B cell (primary cell): ENCODE measurements at regions not wholly inside any gene's neighbourhood (a gene's known extent, or its start where the extent isn't known, plus 50 kb on each side); places are given as distances from the start of the nearest gene placed in this dataset.

Source experiments
- ATAC-seq: fragments of 200-7000 bp; cut with Tn5 transposase; one replicate; pipeline ENCODE4 v1.10.0; 2021; ENCODE audit warnings: low read depth, mild to moderate bottlenecking, moderate number of reproducible peaks, moderate library complexity
- CTCF ChIA-PET: fragments of 350-600 bp; sonication (Branson Sonifier 250); formaldehyde crosslinking; loops from one replicate; lab custom pipeline; 2021; ENCODE audit warnings: antibody characterized with exemption, inconsistent platforms; lab: Charles Lee
- POLR2A ChIA-PET: fragments of 350-600 bp; sonication (Branson Sonifier 250); formaldehyde crosslinking; loops from one replicate; lab custom pipeline; 2021; ENCODE audit warnings: antibody characterized with exemption; lab: Charles Lee
- DNase-seq: peaks from one replicate; pipeline ENCODE4 v3.0.0; 2013
- H2AFZ ChIP-seq: 2 replicates; pipeline ENCODE4 v1.6.1; 2012; ENCODE audit warnings: mild to moderate bottlenecking, low read depth, low read length; ENCODE audit not compliant: insufficient read depth, poor library complexity, severe bottlenecking
- H3K27ac ChIP-seq, 2 donors: 1 replicate in 1 of 2; 2 replicates in 1 of 2; pipeline ENCODE4 v1.5.1; 2012 to 2013; ENCODE audit warnings: low read length in 2 of 2, mild to moderate bottlenecking in 2 of 2, moderate library complexity in 1 of 2
- H3K27me3 ChIP-seq, 4 experiments: fragments of 200-600 bp in 1 of 4; sonication (generic) in 1 of 4; replicated peaks in 1 of 4; 1 replicate in 2 of 4; 2 replicates in 2 of 4; pipeline versions ENCODE4 v1.6.1 to v1.7.0; 2013 to 2016; ENCODE audit warnings: low read length in 3 of 4, mild to moderate bottlenecking in 2 of 4, mixed read lengths in 1 of 4, moderate library complexity in 1 of 4; ENCODE audit not compliant: insufficient read depth in 4 of 4, control insufficient read depth in 3 of 4; ENCODE audit errors: control extremely low read depth in 1 of 4
- H3K36me3 ChIP-seq, 2 experiments: replicated peaks in 1 of 2; 1 replicate in 1 of 2; 2 replicates in 1 of 2; pipeline versions ENCODE4 v1.6.1 to v1.7.1; 2013; ENCODE audit warnings: low read length in 1 of 2; ENCODE audit not compliant: insufficient read depth in 2 of 2, control insufficient read depth in 1 of 2; ENCODE audit errors: control extremely low read depth in 1 of 2, extremely low read depth in 1 of 2
- H3K4me1 ChIP-seq, 2 donors: fragments of 200-600 bp in 1 of 2; sonication (generic) in 1 of 2; 1 replicate in 1 of 2; 2 replicates in 1 of 2; pipeline versions ENCODE4 v1.5.1 to v1.6.1; 2013 to 2017; ENCODE audit warnings: low read length in 2 of 2; ENCODE audit not compliant: control insufficient read depth in 2 of 2, insufficient read depth in 2 of 2
- H3K4me2 ChIP-seq: replicated peaks from 2 replicates; pipeline ENCODE3; 2012; ENCODE audit warnings: mild to moderate bottlenecking, low read depth, low read length; ENCODE audit not compliant: poor library complexity, severe bottlenecking
- H3K4me3 ChIP-seq, 5 experiments: fragments of 200-600 bp in 1 of 5; sonication (generic) in 1 of 5; 1 replicate in 3 of 5; 2 replicates in 2 of 5; pipeline versions ENCODE4 v1.5.1 to v1.7.0; 2011 to 2016; ENCODE audit warnings: low read length in 4 of 5, mild to moderate bottlenecking in 4 of 5, low read depth in 2 of 5, control low read depth in 1 of 5, moderate library complexity in 1 of 5; ENCODE audit not compliant: insufficient read depth in 1 of 5; ENCODE audit errors: control extremely low read depth in 1 of 5, extremely low read depth in 1 of 5
- H3K79me2 ChIP-seq: fragments of 200-600 bp; sonication (generic); one replicate; pipeline ENCODE4 v1.6.0; 2016; ENCODE audit warnings: low read length; ENCODE audit not compliant: control insufficient read depth, insufficient read depth
- H3K9ac ChIP-seq: fragments of 200-600 bp; sonication (generic); 2 replicates; pipeline ENCODE4 v1.6.1; 2017; ENCODE audit warnings: mild to moderate bottlenecking, low read length, moderate library complexity
- H3K9me3 ChIP-seq, 3 donors: one replicate each; pipeline versions ENCODE4 v1.6.1 to v1.7.1; 2013; ENCODE audit warnings: low read length in 2 of 3; ENCODE audit not compliant: control insufficient read depth in 2 of 3, insufficient read depth in 1 of 3; ENCODE audit errors: control extremely low read depth in 1 of 3
- H4K20me1 ChIP-seq: 2 replicates; pipeline ENCODE4 v1.6.0; 2012; ENCODE audit warnings: mild to moderate bottlenecking, low read length; ENCODE audit not compliant: insufficient read depth, control insufficient read depth, poor library complexity, severe bottlenecking
- H3K27ac Mint-ChIP-seq: one replicate; pipeline ENCODE4 v1.8.0; 2021; ENCODE audit warnings: mixed read lengths
- H3K27me3 Mint-ChIP-seq: one replicate; pipeline ENCODE4 v1.8.0; 2021; ENCODE audit warnings: mixed read lengths
- H3K4me1 Mint-ChIP-seq: one replicate; pipeline ENCODE4 v1.8.0; 2021; ENCODE audit warnings: mixed read lengths
- H3K4me3 Mint-ChIP-seq: one replicate; pipeline ENCODE4 v1.8.0; 2021; ENCODE audit warnings: mixed read lengths
- H3K9me3 Mint-ChIP-seq: one replicate; pipeline ENCODE4 v1.8.0; 2022; ENCODE audit warnings: mixed read lengths; ENCODE audit not compliant: insufficient read depth
- EZH2 ChIP-seq: IDR thresholded peaks from 2 replicates; pipeline ENCODE4 v1.6.1; 2012; ENCODE audit warnings: borderline replicate concordance, low read depth, mild to moderate bottlenecking, moderate library complexity, low read length; ENCODE audit not compliant: insufficient read depth, poor library complexity, severe bottlenecking
- WGBS: methylation state at CpG from one replicate; pipeline ENCODE4 v1.1.5; 2013; ENCODE audit warnings: missing lambda C conversion rate; ENCODE audit not compliant: insufficient coverage; 5-methylcytosine and 5-hydroxymethylcytosine counted together
- intact Hi-C: fragments of 100-400 bp; cut with micrococcal nuclease; formaldehyde crosslinking; loops from one replicate; pipeline ENCODE4 v1.10.0; 2022
- TF ChIP-seq, protein P1 (sequence below): fragments of 200-600 bp; IDR thresholded peaks from one replicate; pipeline ENCODE4 v1.8.0; 2022; ENCODE audit warnings: antibody characterized with exemption, mild to moderate bottlenecking

DNA sequence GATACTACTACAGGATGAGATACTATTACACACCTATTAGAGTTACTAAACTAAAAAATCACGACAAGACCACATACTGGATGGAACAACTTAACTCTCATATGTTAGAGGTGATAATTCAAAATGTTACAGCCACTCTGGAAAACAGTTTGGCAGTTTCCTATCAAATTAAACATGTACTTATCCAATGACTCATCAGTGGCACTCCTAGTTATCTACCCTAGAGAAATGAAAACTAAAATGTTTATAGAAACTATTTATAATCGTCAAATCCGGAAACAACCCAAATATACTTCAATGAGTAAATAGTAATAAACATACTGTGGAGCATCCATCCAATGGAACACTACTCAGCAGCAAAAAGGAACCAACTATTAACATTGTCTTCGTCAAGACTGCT lies 137.0 kb upstream of the RBBP8 start:
- TF ChIP-seq, protein P1, sequence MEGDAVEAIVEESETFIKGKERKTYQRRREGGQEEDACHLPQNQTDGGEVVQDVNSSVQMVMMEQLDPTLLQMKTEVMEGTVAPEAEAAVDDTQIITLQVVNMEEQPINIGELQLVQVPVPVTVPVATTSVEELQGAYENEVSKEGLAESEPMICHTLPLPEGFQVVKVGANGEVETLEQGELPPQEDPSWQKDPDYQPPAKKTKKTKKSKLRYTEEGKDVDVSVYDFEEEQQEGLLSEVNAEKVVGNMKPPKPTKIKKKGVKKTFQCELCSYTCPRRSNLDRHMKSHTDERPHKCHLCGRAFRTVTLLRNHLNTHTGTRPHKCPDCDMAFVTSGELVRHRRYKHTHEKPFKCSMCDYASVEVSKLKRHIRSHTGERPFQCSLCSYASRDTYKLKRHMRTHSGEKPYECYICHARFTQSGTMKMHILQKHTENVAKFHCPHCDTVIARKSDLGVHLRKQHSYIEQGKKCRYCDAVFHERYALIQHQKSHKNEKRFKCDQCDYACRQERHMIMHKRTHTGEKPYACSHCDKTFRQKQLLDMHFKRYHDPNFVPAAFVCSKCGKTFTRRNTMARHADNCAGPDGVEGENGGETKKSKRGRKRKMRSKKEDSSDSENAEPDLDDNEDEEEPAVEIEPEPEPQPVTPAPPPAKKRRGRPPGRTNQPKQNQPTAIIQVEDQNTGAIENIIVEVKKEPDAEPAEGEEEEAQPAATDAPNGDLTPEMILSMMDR = no peak
- TF ChIP-seq EZH2 = no peak
- CTCF ChIA-PET = no interaction called here
- no peaks in the 10 kb centered on the region for H3K9me3 Mint-ChIP-seq
- Histone ChIP-seq H3K27me3 (no peaks in the 10 kb centered on the region), H3K27ac (no peak overlapping the region), H3K36me3 (no peaks in the 10 kb centered on the region), H3K79me2 (no peaks in the 10 kb centered on the region), H2AFZ (no peak overlapping the region), H3K9ac (no peak overlapping the region), H3K4me3 (no peak overlapping the region), H3K4me2 (no peak overlapping the region), H3K9me3 (no peaks in the 10 kb centered on the region), H3K4me1 (peaks cover 7 to 9% of the 10 kb centered on the region in 2 donors), H4K20me1 (no peaks in the 10 kb centered on the region)
- ATAC-seq (no peak), DNase-seq (no peak)
- no CpG with 5 or more reads among the region's 4 CpGs for WGBS
- no peaks in the 10 kb centered on the region for H3K27me3 Mint-ChIP-seq
- POLR2A ChIA-PET = no interaction called here
- no peak overlapping the region for H3K4me3 Mint-ChIP-seq
- intact Hi-C loops = no loop called here
- peaks cover 8% of the 10 kb centered on the region for H3K4me1 Mint-ChIP-seq
- H3K27ac Mint-ChIP-seq = no peak overlapping the region

- Histone ChIP-seq H2AFZ (no peak overlapping the region), H3K4me1 (no peaks in the 10 kb centered on the region), H3K27ac (no peak overlapping the region), H3K36me3 (no peaks in the 10 kb centered on the region), H3K79me2 (no peaks in the 10 kb centered on the region), H3K9me3 (no peaks in the 10 kb centered on the region), H3K4me2 (no peak overlapping the region), H3K9ac (no peak overlapping the region), H3K27me3 (peaks cover 0 to 2% (median 0%) of the 10 kb centered on the region in 4 experiments), H4K20me1 (no peaks in the 10 kb centered on the region), H3K4me3 (no peak overlapping the region)
- H3K9me3 Mint-ChIP-seq = no peaks in the 10 kb centered on the region
- POLR2A ChIA-PET = no interaction called here
- no peaks in the 10 kb centered on the region for H3K27me3 Mint-ChIP-seq
- no peak overlapping the region for H3K27ac Mint-ChIP-seq
- DNase-seq = no peak
- H3K4me1 Mint-ChIP-seq = no peaks in the 10 kb centered on the region
- CTCF ChIA-PET = interaction anchor here (0.9 to 4.9 kb wide), 7 partner anchors 12 to 612 kb away, joined by 3 to 40 read pairs (median 13); no protein-coding TSS in a partner anchor
- no peak for ATAC-seq
- WGBS = 88% methylated on average over 5 of the region's 7 CpGs
- no peak for TF ChIP-seq EZH2
- TF ChIP-seq, protein P1 = no peak
- intact Hi-C loops = no loop called here
- no peak overlapping the region for H3K4me3 Mint-ChIP-seq
Observed at GRCh38 chr18:22800551-22800951, 132.6 kb upstream of the RBBP8 start.
